ENCODE measurements at regions not wholly inside any gene's neighbourhood (a gene's known extent, or its start where the extent isn't known, plus 50 kb on each side); places are given as distances from the start of the nearest gene placed in this dataset.
"Not testable (repeated sequence)": the region's sequence is repeated elsewhere in the genome, so short reads cannot be mapped to it uniquely, and the experiment has no call there.

DNA sequence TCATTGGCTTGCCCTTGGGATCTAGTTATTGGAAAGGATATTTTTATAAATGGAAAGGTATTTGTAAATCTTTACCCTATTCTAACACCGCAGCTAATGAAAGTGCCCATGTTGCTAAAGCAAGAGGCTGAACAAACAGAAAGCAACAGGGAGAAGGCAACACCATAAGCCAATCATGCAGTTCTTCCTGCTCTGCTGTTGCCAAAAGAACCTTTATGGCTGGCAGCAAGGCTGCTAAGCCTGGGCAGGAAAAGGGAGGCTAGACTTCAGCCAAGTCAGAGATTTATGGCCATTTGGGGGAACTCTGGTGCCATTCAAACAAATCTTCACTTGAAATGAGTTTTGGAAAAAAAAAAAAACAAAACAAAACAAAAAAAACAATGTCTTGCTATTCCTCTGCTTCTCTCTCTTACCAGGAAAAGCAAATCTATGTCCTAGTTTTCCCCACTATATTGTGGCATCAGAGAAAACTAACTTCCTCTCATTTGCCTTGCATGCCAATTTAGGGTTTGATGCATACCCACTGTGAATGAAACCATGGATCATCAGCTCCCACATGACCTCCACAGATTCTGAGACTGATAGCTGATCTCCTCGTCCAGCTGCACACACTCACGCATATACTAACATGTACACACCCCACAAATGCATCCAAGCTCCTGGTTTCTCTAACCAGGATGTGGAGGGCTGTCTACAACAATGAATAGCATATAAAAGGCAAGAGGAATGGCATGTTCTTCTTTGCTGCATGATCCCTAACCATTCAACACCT lies 179.3 kb downstream of the C1D start:
- Mint-ChIP-seq H3K27ac (no peak overlapping the region), H3K27me3 (no peaks in the 10 kb centered on the region), H3K4me1 (no peaks in the 10 kb centered on the region), H3K36me3 (ENCODE audit: low read depth) (no peaks in the 10 kb centered on the region), H3K9me3 (no peaks in the 10 kb centered on the region), H3K4me3 (no peak overlapping the region)
- DNase-seq, result no peak
- intact Hi-C loops (cut with micrococcal nuclease), result no loop called here

DNA sequence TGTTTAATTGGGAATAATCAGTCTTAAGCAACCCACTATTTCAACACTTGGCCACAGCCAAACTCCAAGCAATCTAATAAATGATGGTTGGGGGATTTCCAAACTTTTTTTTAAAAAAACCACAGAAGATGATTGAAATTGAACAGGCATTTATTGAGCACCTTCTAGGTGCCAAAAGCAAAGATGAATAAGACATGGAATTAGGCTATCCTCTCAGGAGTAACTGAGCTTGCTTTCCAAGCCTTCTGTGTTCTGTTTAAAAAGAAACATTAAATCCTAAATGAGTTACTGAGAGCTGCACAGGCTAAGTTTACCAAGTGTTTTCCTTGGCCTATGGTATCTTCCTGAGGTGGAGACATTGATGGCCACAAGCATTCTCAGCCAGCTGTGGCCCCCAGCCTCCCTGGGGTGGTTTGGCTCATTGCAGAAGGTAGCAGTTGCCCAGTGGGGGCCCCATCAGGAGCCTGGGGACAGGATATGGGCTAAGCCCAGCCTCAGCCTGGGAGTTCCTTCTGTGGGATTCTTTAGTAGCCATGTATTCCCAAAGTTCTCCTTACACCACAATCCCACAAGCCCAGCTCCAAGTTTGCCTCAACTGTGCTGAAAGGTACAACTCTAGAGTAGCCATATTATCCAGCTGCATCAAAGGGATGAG lies 174.3 kb downstream of the C1D start:
- Mint-ChIP-seq H3K36me3 (ENCODE audit: low read depth) (no peaks in the 10 kb centered on the region), H3K4me3 (no peak overlapping the region), H3K27ac (no peak overlapping the region), H3K4me1 (no peaks in the 10 kb centered on the region), H3K27me3 (no peaks in the 10 kb centered on the region), H3K9me3 (no peaks in the 10 kb centered on the region)
- no peak for DNase-seq
- intact Hi-C loops (cut with micrococcal nuclease), result no loop called here

DNA sequence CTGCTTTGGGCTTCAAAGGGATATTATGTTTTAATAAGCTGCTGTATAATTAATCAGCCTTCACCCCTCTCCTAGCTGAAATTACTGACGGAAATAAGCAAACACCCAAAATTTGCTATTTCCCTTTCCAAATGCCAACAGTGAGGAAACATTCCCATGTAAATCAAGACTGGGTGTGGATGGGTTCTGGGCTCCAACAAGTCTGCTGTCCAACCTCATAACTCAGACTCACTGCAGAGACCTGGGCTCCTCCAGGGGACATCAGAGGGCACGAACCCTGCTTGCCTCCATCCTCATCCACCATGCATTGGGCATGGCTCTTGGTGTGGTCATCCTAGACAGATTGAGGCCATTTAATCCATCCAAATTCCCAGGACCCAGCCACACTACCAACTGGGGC lies 173.7 kb downstream of the C1D start:
- DNase-seq, result no peak
- Mint-ChIP-seq H3K27ac (no peak overlapping the region), H3K27me3 (no peaks in the 10 kb centered on the region), H3K36me3 (ENCODE audit: low read depth) (no peaks in the 10 kb centered on the region), H3K4me1 (no peaks in the 10 kb centered on the region), H3K4me3 (no peak overlapping the region), H3K9me3 (no peaks in the 10 kb centered on the region)
- intact Hi-C loops (cut with micrococcal nuclease), result no loop called here

DNA sequence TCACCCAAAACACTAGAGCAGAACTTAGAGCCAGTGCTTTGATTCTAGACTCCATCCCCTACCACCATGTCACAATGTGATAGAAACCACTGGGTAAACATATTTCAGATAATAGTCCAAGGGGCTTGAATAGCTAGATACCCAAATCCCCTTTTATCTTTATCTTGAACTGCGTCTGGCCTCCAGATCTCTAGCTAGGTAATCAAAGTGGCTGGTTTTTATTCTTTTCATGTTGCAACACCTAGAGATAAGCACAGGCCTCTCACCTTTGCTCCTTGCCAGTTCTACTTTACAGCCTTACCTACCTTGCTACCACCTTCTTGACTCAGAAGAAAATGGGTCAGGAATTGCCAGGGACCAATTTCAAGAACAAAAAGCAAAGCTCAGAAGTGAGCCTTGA lies 171.2 kb downstream of the C1D start:
- no peaks in the 10 kb centered on the region for H3K27me3 Mint-ChIP-seq
- H3K36me3 Mint-ChIP-seq (ENCODE audit: low read depth), result no peaks in the 10 kb centered on the region
- no peaks in the 10 kb centered on the region for H3K9me3 Mint-ChIP-seq
- no peak for DNase-seq
- H3K4me3 Mint-ChIP-seq, result no peak overlapping the region
- no peak overlapping the region for H3K27ac Mint-ChIP-seq
- intact Hi-C loops (cut with micrococcal nuclease), result no loop called here
- H3K4me1 Mint-ChIP-seq, result no peaks in the 10 kb centered on the region

DNA sequence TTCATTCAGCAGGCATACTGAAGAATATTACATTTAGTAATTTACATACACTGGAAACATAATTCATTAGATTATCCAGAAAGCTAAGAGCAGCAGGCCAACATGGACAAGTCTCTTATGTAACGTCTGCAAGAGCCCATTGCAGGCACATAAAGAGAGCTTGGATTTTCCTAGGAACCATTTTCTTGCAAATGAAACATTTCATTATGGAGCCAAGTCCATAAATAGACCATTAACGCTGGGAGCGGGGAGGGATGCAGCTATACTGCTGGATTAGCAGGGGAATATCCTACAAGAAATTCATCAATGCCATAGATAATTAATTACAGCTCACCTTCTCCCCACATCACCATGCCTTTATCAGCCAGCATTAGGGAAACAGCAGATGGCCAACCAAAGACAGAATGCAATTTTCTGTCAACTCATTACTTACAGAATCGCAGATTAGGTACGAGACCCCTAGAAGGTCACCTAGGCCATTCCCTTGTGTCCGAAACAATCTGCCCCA lies 170.4 kb downstream of the C1D start:
- Mint-ChIP-seq H3K4me3 (no peak overlapping the region), H3K9me3 (no peaks in the 10 kb centered on the region), H3K36me3 (ENCODE audit: low read depth) (no peaks in the 10 kb centered on the region), H3K27ac (no peak overlapping the region), H3K4me1 (no peaks in the 10 kb centered on the region), H3K27me3 (no peaks in the 10 kb centered on the region)
- DNase-seq, result no peak
- intact Hi-C loops (cut with micrococcal nuclease), result no loop called here

DNA sequence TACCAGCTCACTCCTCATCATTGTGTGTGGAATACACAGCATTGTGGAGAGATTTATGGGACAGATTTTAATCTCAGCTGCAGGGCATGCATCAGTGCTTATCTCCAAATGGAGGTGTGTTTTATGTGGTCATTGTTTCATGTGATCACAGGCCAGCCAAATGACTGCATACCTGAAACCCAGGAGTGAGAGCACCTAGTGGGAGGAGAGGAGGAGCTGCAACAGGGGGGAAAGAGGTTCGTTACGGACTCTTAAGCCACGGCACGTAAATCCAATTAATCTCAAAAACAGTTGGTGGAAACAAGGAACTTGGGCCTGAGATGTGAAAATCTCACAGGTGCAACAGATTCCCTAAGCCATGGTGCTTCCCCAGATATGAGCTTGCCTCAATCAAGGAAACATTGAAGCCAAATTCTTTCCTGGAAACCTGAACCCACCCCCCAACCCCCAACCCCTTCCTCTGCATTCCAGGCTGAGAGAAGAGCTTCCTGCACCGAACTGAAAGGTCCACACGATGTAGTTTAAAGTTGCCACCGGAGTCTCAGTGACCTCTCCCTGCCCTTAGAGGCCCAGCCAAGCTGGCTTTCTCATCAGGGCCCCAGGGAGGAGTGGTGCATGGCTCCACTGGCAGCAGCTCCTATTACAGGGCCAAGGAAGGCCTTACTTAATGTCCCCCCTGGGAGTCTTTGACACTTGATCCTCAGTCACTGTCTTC lies 167.4 kb downstream of the C1D start:
- Mint-ChIP-seq H3K4me3 (no peak overlapping the region), H3K4me1 (no peaks in the 10 kb centered on the region), H3K9me3 (no peaks in the 10 kb centered on the region), H3K27me3 (no peaks in the 10 kb centered on the region), H3K27ac (no peak overlapping the region), H3K36me3 (ENCODE audit: low read depth) (no peaks in the 10 kb centered on the region)
- DNase-seq, result no peak
- intact Hi-C loops (cut with micrococcal nuclease), result no loop called here

DNA sequence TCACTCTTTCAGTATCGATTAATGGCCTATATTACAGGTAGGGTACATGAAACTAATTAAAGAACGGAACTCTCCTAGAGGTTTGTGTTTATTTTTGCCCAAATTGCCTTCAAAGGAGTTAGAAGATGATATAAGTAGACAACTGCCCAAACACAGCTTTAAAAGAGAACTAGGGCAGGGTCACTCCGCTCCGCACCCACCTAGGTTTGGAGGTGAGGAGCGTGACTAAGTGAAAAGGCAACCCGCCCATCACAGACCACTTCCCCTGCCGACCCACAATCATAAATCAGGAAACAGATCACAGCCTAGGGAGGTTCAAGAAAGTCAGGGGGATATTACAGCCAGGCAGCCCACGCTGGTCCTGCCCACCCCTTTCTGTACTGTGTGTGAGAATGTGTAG lies 166.7 kb downstream of the C1D start:
- no peaks in the 10 kb centered on the region for H3K4me1 Mint-ChIP-seq
- no peak overlapping the region for H3K4me3 Mint-ChIP-seq
- intact Hi-C loops (cut with micrococcal nuclease), result no loop called here

DNA sequence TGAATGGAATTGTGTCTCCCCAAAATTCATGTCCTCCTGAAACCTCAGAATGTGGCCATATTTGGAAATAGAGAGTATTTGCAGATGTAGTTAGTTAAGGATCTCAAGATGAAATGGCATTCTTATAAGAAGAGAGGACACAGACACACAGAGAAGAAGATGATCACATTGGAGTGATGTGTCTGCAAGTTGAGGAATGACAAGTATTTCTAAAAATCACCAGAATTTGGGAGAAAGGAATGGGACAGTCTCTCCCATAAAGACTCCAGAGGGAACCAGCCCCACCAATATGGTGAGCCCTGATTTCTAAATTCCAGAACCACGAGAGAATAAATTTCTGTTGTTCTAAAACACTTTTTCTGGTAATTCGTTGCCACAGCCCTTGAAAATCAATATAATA lies 166.3 kb downstream of the C1D start:
- Mint-ChIP-seq H3K36me3 (ENCODE audit: low read depth) (no peaks in the 10 kb centered on the region), H3K4me3 (no peak overlapping the region), H3K27me3 (no peaks in the 10 kb centered on the region), H3K9me3 (no peaks in the 10 kb centered on the region), H3K27ac (no peak overlapping the region), H3K4me1 (no peaks in the 10 kb centered on the region)
- intact Hi-C loops (cut with micrococcal nuclease), result no loop called here
- no peak for DNase-seq

More for the DNA sequence above, 166.7 kb downstream of the C1D start:
- Mint-ChIP-seq H3K36me3 (ENCODE audit: low read depth) (no peaks in the 10 kb centered on the region), H3K9me3 (no peaks in the 10 kb centered on the region), H3K27me3 (no peaks in the 10 kb centered on the region), H3K27ac (no peak overlapping the region)
- DNase-seq, result no peak

DNA sequence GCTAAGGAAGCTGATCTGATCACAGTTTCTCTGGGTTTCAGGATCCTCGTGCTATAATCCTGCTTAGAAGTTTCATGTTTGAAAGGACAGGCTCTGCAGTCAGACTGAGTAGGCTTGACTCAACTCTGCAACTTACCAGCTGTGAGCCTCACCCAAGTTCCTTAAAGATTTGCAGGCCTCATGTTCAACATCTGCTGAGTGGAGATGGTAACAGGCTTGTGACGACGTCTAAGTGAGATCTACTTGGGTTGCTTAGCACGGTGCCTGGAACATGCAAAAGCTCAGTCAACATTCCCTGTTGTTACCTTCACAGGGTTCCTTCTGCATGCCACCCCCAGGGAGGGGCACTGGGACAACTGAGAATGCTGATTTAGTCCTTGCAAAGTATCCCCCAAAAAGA lies 164.2 kb downstream of the C1D start:
- H3K36me3 Mint-ChIP-seq (ENCODE audit: low read depth), result no peaks in the 10 kb centered on the region
- no peak overlapping the region for H3K4me3 Mint-ChIP-seq
- no peaks in the 10 kb centered on the region for H3K27me3 Mint-ChIP-seq
- H3K4me1 Mint-ChIP-seq, result no peaks in the 10 kb centered on the region
- H3K9me3 Mint-ChIP-seq, result no peaks in the 10 kb centered on the region
- intact Hi-C loops (cut with micrococcal nuclease), result no loop called here
- H3K27ac Mint-ChIP-seq, result no peak overlapping the region
- no peak for DNase-seq

DNA sequence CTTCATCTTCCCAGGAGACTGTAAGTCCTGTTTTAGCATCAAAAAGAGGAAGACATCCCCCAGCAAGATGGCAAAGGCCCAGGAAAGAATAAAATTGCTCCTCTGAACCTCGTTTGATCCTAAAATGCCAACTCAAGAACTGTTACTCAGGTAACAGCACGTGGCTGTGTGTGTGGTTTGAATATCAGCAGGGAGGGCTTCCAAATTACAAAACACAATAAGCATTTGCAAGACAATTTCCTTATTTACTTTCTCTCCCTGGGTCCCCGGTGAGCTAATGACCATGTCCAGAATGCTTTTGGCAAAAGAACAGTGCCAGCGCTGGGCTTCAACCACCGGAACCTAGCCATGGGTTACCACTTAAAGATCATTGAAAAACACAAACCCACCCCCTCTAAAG lies 163.6 kb downstream of the C1D start:
- Mint-ChIP-seq H3K9me3 (no peaks in the 10 kb centered on the region), H3K27ac (no peak overlapping the region), H3K27me3 (no peaks in the 10 kb centered on the region), H3K4me3 (no peak overlapping the region), H3K36me3 (ENCODE audit: low read depth) (no peaks in the 10 kb centered on the region), H3K4me1 (no peaks in the 10 kb centered on the region)
- intact Hi-C loops (cut with micrococcal nuclease), result no loop called here
- no peak for DNase-seq

DNA sequence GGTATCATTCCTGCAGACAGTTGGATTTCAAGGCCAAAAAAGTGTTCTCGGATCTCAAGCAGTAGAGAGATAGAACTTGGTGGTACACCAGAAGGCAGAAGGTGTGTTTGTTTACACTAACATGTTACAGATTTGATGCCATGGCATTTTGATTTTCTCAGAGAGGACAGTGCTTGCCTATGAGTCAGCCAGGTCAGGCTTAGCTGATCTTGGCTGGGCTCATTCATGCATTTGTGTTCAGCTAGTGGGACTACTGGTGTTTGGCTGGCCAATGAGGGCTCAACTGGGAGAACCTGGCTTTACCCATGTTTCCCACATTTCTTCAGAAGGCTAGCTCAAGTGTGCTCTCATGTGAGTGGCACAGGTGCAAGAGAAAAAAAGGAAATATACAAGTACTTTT lies 162.0 kb downstream of the C1D start:
- Mint-ChIP-seq H3K4me1 (no peaks in the 10 kb centered on the region), H3K27ac (no peak overlapping the region), H3K9me3 (no peaks in the 10 kb centered on the region), H3K4me3 (no peak overlapping the region), H3K27me3 (no peaks in the 10 kb centered on the region), H3K36me3 (ENCODE audit: low read depth) (no peaks in the 10 kb centered on the region)
- intact Hi-C loops (cut with micrococcal nuclease), result no loop called here
- no peak for DNase-seq

DNA sequence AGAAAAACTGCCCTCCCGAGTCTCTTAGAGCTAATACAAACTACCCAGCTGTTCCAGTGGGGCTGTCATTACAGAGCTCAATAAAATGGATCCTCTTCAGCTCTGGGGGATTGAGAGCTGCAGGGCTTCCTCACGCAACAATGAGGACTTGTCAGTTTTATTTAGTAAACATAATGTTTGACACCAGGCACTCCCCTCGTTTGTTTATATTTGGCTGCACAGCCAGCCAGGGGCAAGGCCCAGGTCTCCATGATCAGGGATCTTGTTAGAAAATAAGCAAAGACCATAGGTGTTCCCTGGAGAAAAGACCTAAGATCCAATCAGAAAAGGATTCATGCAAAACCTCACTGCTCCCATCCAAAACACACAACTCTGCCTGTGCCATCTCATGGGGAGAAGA lies 158.2 kb downstream of the C1D start:
- DNase-seq, result no peak
- Mint-ChIP-seq H3K27ac (no peak overlapping the region), H3K4me1 (no peaks in the 10 kb centered on the region), H3K4me3 (no peak overlapping the region), H3K27me3 (no peaks in the 10 kb centered on the region), H3K36me3 (ENCODE audit: low read depth) (no peaks in the 10 kb centered on the region), H3K9me3 (peaks cover 5% of the 10 kb centered on the region)
- intact Hi-C loops (cut with micrococcal nuclease), result no loop called here

DNA sequence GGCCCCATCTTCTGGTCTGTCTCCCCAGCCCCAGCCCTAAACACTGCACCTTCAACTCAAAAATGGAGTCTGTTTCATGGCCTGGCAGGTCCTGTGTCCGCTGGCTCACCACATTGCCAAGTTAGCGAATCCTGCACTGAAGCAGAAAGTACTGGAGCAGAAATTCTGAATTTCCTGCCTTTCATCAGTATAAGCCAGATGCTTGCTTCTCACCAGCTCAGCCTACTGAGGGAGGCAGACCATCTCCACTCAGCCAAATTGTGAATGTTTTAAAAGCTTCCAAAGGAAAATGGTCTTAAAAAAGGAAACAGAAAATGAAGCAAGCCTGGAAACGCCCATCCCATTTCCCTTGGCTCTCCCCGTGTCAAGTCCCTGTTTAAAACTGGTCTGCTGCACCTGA lies 157.8 kb downstream of the C1D start:
- H3K4me1 Mint-ChIP-seq, result no peaks in the 10 kb centered on the region
- H3K4me3 Mint-ChIP-seq, result no peak overlapping the region
- no peaks in the 10 kb centered on the region for H3K36me3 Mint-ChIP-seq (ENCODE audit: low read depth)
- H3K9me3 Mint-ChIP-seq, result peaks cover 5% of the 10 kb centered on the region
- intact Hi-C loops (cut with micrococcal nuclease), result no loop called here
- H3K27ac Mint-ChIP-seq, result no peak overlapping the region
- DNase-seq, result no peak
- no peaks in the 10 kb centered on the region for H3K27me3 Mint-ChIP-seq

DNA sequence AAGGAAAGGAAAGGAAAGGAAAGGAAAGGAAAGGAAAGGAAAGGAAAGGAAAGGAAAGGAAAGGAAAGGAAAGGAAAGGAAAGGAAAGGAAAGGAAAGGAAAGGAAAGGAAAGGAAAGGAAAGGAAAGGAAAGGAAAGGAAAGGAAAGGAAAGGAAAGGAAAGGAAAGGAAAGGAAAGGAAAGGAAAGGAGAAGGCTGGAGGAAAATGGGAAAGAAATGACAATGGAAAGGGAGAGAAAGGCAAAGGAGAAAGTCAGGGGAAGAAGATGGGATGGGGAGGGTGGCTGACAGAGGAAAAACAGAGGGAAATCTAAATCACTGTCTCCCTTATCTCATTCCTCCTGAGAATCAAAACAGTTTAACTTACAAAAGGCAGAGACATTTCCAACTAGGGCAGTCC lies 156.3 kb downstream of the C1D start:
- DNase-seq; H3K36me3 Mint-ChIP-seq (ENCODE audit: low read depth); H3K4me3 Mint-ChIP-seq; H3K9me3 Mint-ChIP-seq; intact Hi-C loops (cut with micrococcal nuclease); H3K27ac Mint-ChIP-seq; H3K27me3 Mint-ChIP-seq; H3K4me1 Mint-ChIP-seq: not testable (repeated sequence)

Measured in activated CD4-positive, alpha-beta T cell treated with anti-CD3 and anti-CD28 coated beads, Interleukin-2, amount 10 ng/mL, durations not matched to agents 24 days and 14 days (primary cell).